Lung (tissue), 11 donors: ENCODE measurements at regions not wholly inside any gene's neighbourhood (a gene's known extent, or its start where the extent isn't known, plus 50 kb on each side); places are given as distances from the start of the nearest gene placed in this dataset.
"Not testable (repeated sequence)": the region's sequence is repeated elsewhere in the genome, so short reads cannot be mapped to it uniquely, and the experiment has no call there.

Experiments
- ATAC-seq: fragments of 200-7000 bp; cut with Tn5 transposase; one replicate; pipeline ENCODE4 v1.9.1; 2020; ENCODE audit warnings: moderate number of reproducible peaks; ENCODE audit not compliant: insufficient read depth, low FRiP score
- DNase-seq, 3 donors: peaks; one replicate each; pipeline ENCODE4 v3.0.0-alpha.2; 2013 to 2017
- H3K27ac ChIP-seq, 2 donors: one replicate each; pipeline ENCODE4 v1.5.1; 2013; ENCODE audit warnings: mild to moderate bottlenecking in 2 of 2, moderate library complexity in 2 of 2, control low read depth in 1 of 2, inconsistent platforms in 1 of 2, low read depth in 1 of 2, low read length in 1 of 2
- H3K27me3 ChIP-seq, 3 donors: one replicate each; pipeline ENCODE4 v1.5.1; 2013; ENCODE audit warnings: low read length in 2 of 3; ENCODE audit not compliant: control insufficient read depth in 3 of 3, insufficient read depth in 3 of 3
- H3K36me3 ChIP-seq, 4 donors: one replicate each; pipeline ENCODE4 v1.5.1; 2013; ENCODE audit warnings: low read length in 4 of 4, mild to moderate bottlenecking in 1 of 4, moderate library complexity in 1 of 4; ENCODE audit not compliant: control insufficient read depth in 4 of 4, insufficient read depth in 4 of 4
- H3K4me1 ChIP-seq, 5 donors: one replicate each; pipeline ENCODE4 v1.5.1; 2013; ENCODE audit warnings: low read length in 5 of 5, mild to moderate bottlenecking in 2 of 5, moderate library complexity in 1 of 5; ENCODE audit not compliant: control insufficient read depth in 5 of 5, insufficient read depth in 5 of 5
- H3K4me3 ChIP-seq: one replicate; pipeline ENCODE4 v1.5.1; 2013; ENCODE audit warnings: mild to moderate bottlenecking, control low read depth, moderate library complexity
- H3K9ac ChIP-seq, 2 donors: one replicate each; pipeline ENCODE4 v1.5.1; 2013; ENCODE audit warnings: low read length in 2 of 2, control low read depth in 1 of 2; ENCODE audit not compliant: insufficient read depth in 1 of 2
- H3K9me3 ChIP-seq, 4 donors: one replicate each; pipeline ENCODE4 v1.5.1; 2013; ENCODE audit warnings: low read length in 3 of 4, mild to moderate bottlenecking in 1 of 4, moderate library complexity in 1 of 4; ENCODE audit not compliant: control insufficient read depth in 4 of 4, insufficient read depth in 3 of 4
- WGBS, 2 donors: extraction: QIAGEN DNeasy Blood & Tissue Kit; methylation state at CpG; one replicate each; pipeline ENCODE4 v1.1.7; 2013; 5-methylcytosine and 5-hydroxymethylcytosine counted together
- TF ChIP-seq, protein P1 (sequence below): IDR thresholded peaks from 2 replicates; pipeline ENCODE4 v1.5.1; 2012; ENCODE audit warnings: mild to moderate bottlenecking; ENCODE audit errors: control extremely low read depth, extremely low read depth
- donor health status: control.
- donor health status: control.
- donor health status: Bipolar disorder and iron deficiency.
- donor health status: healthy.
- donor health status: DM: yes; HTN: yes; CAD: no.

DNA sequence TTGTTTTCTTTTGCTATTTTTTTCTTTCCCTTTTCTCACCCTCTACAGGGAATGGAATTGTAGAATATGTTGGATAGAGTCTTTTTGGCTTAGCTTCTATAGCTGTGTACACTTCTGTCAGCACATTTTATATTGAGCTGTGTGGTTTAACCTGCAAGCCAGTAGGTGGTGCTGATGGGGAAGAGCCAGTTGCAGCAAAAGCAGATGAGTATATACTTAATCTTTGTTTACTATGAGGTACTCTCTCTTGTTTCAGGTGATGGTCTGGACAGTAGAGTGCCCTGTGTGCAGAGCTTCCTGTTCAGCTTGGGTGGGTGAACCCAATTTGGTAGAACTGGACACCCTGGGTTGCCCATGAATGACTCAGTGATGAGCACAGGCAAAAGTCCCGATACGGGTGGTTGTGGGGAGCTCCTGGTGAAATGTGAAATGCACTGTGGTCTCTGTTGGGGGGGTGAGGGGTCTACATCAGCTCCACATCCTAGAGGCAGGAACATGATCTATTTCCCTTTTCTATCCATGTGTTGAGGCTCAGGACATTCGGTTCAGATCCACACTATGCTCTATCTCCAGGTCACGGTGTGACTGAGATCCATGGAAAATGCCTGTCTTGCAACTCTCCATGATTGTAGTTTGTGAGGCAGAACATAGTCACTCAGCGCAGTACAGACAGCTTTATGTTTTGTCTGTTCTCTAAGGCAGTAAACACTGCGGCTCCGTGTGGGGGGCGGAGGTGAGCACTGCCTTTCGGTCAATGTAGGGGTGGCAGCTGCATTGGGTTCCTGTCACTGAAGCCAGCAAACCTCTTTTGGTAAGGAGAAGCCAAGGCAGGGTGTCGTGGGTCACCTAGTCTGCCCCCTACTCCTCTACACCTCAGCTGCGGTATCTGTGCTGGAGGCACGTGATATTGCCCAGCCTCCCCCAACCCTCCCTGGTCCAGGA is 353.2 kb downstream of the PRR16 start:
- H3K4me1 ChIP-seq, result no peaks in the 10 kb centered on the region
- H3K4me3 ChIP-seq, result no peak overlapping the region
- H3K9ac ChIP-seq, result no peak overlapping the region
- peaks cover 0 to 7% (median 2%) of the 10 kb centered on the region in 4 donors for H3K9me3 ChIP-seq
- TF ChIP-seq, protein P1, sequence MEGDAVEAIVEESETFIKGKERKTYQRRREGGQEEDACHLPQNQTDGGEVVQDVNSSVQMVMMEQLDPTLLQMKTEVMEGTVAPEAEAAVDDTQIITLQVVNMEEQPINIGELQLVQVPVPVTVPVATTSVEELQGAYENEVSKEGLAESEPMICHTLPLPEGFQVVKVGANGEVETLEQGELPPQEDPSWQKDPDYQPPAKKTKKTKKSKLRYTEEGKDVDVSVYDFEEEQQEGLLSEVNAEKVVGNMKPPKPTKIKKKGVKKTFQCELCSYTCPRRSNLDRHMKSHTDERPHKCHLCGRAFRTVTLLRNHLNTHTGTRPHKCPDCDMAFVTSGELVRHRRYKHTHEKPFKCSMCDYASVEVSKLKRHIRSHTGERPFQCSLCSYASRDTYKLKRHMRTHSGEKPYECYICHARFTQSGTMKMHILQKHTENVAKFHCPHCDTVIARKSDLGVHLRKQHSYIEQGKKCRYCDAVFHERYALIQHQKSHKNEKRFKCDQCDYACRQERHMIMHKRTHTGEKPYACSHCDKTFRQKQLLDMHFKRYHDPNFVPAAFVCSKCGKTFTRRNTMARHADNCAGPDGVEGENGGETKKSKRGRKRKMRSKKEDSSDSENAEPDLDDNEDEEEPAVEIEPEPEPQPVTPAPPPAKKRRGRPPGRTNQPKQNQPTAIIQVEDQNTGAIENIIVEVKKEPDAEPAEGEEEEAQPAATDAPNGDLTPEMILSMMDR, result no peak
- ATAC-seq (no peak), DNase-seq (no peak)
- no peak overlapping the region for H3K27ac ChIP-seq
- WGBS, 2 donors, result 88 to 94% methylated on average over 12 of the region's 12 CpGs
- no peaks in the 10 kb centered on the region for H3K27me3 ChIP-seq
- no peaks in the 10 kb centered on the region for H3K36me3 ChIP-seq

DNA sequence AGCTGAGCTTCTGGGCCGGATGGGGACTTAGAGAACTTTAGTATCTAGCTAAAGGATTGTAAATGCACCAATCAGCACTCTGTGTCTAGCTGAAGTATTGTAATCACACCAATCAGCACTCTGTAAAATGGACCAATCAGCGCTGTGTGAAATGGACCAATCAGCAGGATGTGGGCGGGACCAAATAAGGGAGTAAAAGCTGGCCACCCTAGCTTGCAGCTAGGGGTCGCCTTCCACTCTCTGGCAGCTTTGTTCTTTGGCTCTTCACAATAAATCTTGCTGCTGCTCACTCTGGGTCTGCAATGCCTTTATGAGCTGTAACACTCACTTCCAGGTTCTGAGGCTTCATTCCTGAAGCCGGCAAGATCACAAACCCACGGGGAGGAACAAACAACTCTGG is 354.0 kb downstream of the PRR16 start:
- WGBS, 2 donors, result 88 to 89% methylated on average over 6 of the region's 6 CpGs

DNA sequence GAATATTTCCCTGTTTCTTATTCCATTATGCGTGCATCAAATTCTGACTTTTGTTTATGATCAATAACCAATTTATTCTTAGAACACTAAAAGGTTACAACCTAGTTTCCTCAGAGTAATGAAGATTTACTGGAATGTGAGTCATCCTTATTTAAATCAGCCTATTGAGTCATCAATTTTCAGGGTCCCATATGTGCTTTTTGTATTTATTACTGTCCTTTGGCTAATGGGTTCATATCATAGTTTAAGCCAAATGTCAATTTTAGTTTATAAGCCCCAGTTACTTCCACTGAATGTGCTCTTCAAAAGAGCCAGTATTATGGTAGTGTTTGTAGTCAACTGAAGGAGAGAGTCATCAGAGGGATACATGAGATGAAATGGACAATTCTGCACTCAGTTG is 359.2 kb downstream of the PRR16 start:
- H3K27ac ChIP-seq, result no peak overlapping the region
- H3K36me3 ChIP-seq, result no peaks in the 10 kb centered on the region
- TF ChIP-seq, protein P1, result no peak
- H3K4me3 ChIP-seq, result no peak overlapping the region
- no peaks in the 10 kb centered on the region for H3K4me1 ChIP-seq
- no peak for ATAC-seq
- H3K27me3 ChIP-seq, result no peaks in the 10 kb centered on the region
- 87 to 95% methylated on average over 1 of the region's 1 CpG for WGBS, 2 donors
- DNase-seq, result no peak
- H3K9ac ChIP-seq, result no peak overlapping the region
- peaks cover 0 to 3% (median under 1%) of the 10 kb centered on the region in 4 donors for H3K9me3 ChIP-seq

More for the DNA sequence above, 354.0 kb downstream of the PRR16 start:
- Histone ChIP-seq H3K4me1 (no peaks in the 10 kb centered on the region), H3K27ac (no peak overlapping the region), H3K9me3 (peaks cover 0 to 7% (median 2%) of the 10 kb centered on the region in 4 donors), H3K27me3 (no peaks in the 10 kb centered on the region), H3K36me3 (no peaks in the 10 kb centered on the region), H3K9ac (no peak overlapping the region), H3K4me3 (no peak overlapping the region)
- TF ChIP-seq, protein P1, result no peak
- no peak for DNase-seq
- no peak for ATAC-seq

DNA sequence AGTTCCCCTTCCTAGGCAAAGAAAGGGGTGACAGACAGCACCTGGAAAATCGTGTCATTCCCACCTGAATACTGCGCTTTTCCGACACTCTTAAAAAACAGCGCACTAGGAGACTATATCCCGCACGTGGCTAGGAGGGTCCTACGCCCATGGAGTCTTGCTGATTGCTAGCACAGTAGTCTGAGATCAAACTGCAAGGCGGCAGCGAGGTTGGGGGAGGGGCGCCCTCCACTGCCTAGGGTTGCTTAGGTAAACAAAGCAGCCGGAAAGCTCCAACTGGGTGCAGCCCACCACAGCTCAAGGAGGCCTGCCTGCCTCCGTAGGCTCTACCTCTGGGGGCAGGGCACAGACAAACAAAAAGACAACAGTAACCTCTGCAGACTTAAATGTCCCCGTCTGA is 367.5 kb downstream of the PRR16 start:
- DNase-seq, H3K27me3 ChIP-seq, H3K4me1 ChIP-seq, H3K36me3 ChIP-seq, H3K9ac ChIP-seq, H3K4me3 ChIP-seq, ATAC-seq, H3K27ac ChIP-seq, H3K9me3 ChIP-seq: not testable (repeated sequence)
- 83 to 93% methylated on average over 12 to 13 of the region's 13 CpGs for WGBS, 2 donors
